ENCODE measurements at regions not wholly inside any gene's neighbourhood (a gene's known extent, or its start where the extent isn't known, plus 50 kb on each side); places are given as distances from the start of the nearest gene placed in this dataset.

DNA sequence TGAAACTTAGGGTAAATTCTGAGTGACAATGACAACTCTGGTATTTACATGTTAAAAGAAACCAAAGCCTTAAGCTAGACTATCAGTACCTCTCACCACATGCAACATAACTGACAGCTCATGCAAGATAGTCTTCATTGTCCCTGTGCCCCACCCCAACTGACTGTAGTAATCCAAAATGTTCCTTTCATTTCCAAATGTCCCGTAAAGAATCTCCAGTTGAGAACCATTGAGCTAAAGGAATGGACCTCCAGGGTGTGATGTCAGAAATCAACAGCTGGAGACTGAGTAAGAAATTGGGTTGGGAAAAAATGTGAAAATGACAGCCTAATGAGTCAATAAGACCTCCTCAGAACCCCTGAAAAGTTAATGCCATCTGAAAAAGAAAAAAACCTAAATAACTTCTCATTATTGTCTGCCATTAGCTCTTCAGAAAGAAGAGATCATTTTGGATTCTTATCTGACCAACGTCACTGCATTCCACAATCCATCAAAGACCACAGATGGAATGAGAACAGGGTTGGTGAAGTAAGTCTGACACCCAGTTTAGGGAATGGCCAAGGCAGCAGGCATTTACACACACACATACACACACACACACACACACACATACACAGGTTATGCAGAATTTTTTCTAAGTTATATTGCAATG, 51.7 kb upstream of the ACVR2A start:
- no peaks in the 10 kb centered on the region for H3K27me3 ChIP-seq (replicated peaks in 2 of 5; ENCODE audit: control insufficient read depth in 4 of 5, insufficient read depth in 5 of 5, low read length in 4 of 5)
- H3K36me3 ChIP-seq (ENCODE audit: control insufficient read depth in 4 of 4, insufficient read depth in 4 of 4, low read length in 3 of 4) = no peaks in the 10 kb centered on the region
- H3K9me3 ChIP-seq (ENCODE audit: control extremely low read depth in 1 of 5, control insufficient read depth in 4 of 5, insufficient read depth in 2 of 5, low read depth in 1 of 5, low read length in 4 of 5) = no peaks in the 10 kb centered on the region
- ChIA-PET POLR2A (no interaction called here), CTCF (no interaction called here)
- no peak for DNase-seq
- H3K27ac ChIP-seq (ENCODE audit: insufficient read depth in 1 of 2, low read depth in 1 of 2, low read length in 2 of 2, poor library complexity in 1 of 2, severe bottlenecking in 2 of 2) = no peak overlapping the region
- whole genome bisulfite sequencing (ENCODE audit: insufficient coverage) = 90% methylated on average over 2 of the region's 2 CpGs
- no peaks in the 10 kb centered on the region for H3K4me1 ChIP-seq (ENCODE audit: control extremely low read depth in 1 of 4, control insufficient read depth in 4 of 4, insufficient read depth in 4 of 4, low read length in 3 of 4)
- no peak overlapping the region for H3K4me3 ChIP-seq (ENCODE audit: control insufficient read depth in 1 of 7, extremely low read depth in 1 of 7, insufficient read depth in 4 of 7, low read depth in 2 of 7, low read length in 6 of 7)

DNA sequence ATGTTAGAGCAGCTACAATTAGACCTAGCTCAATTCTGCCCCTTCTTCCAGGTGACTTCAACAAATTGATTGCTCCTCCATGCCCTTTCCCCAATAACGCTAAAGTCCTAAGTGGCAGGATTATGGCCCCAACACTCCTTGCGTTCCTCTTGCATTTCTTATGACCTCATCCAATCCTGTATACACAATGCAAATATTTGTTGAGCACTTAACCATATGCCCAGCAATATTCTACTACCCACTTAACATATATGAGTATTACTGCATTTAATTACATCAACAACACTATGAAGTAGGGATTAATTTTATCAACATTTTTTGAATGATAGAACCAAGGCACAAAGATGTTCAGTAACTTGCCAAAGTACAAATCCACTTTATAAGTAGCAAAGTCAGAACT, 54.2 kb upstream of the ACVR2A start:
- 94% methylated on average over 2 of the region's 2 CpGs for WGBS (ENCODE audit: insufficient coverage)
- DNase-seq = no peak
- H3K27me3 ChIP-seq (replicated peaks in 2 of 5; ENCODE audit: control insufficient read depth in 4 of 5, insufficient read depth in 5 of 5, low read length in 4 of 5) = no peaks in the 10 kb centered on the region
- H3K4me3 ChIP-seq (ENCODE audit: control insufficient read depth in 1 of 7, extremely low read depth in 1 of 7, insufficient read depth in 4 of 7, low read depth in 2 of 7, low read length in 6 of 7) = no peak overlapping the region
- POLR2A ChIA-PET = no interaction called here
- no peak overlapping the region for H3K27ac ChIP-seq (ENCODE audit: insufficient read depth in 1 of 2, low read depth in 1 of 2, low read length in 2 of 2, poor library complexity in 1 of 2, severe bottlenecking in 2 of 2)
- H3K9me3 ChIP-seq (ENCODE audit: control extremely low read depth in 1 of 5, control insufficient read depth in 4 of 5, insufficient read depth in 2 of 5, low read depth in 1 of 5, low read length in 4 of 5) = no peaks in the 10 kb centered on the region
- no peaks in the 10 kb centered on the region for H3K36me3 ChIP-seq (ENCODE audit: control insufficient read depth in 4 of 4, insufficient read depth in 4 of 4, low read length in 3 of 4)
- CTCF ChIA-PET = no interaction called here
- H3K4me1 ChIP-seq (ENCODE audit: control extremely low read depth in 1 of 4, control insufficient read depth in 4 of 4, insufficient read depth in 4 of 4, low read length in 3 of 4) = no peaks in the 10 kb centered on the region

DNA sequence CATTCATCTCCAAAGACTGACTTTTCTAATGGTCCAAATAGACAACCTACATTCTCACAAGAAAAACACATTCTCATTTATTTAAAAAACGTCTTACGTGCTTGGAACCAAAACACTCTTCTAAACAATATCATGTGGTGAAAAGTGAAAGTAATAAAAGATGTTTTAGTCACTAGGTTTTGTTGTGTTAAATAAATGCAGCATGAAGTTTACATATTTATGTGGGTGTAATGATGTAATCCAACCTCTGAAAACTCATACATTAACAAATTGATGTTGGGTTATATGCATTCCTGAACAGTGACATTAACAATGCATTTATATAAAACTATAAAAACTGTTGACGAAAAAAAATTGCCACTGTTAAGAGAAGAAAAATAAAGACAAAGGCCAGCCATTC, 55.1 kb upstream of the ACVR2A start:
- DNase-seq = no peak
- H3K9me3 ChIP-seq (ENCODE audit: control extremely low read depth in 1 of 5, control insufficient read depth in 4 of 5, insufficient read depth in 2 of 5, low read depth in 1 of 5, low read length in 4 of 5) = no peaks in the 10 kb centered on the region
- H3K4me3 ChIP-seq (ENCODE audit: control insufficient read depth in 1 of 7, extremely low read depth in 1 of 7, insufficient read depth in 4 of 7, low read depth in 2 of 7, low read length in 6 of 7) = no peak overlapping the region
- H3K36me3 ChIP-seq (ENCODE audit: control insufficient read depth in 4 of 4, insufficient read depth in 4 of 4, low read length in 3 of 4) = no peaks in the 10 kb centered on the region
- H3K27ac ChIP-seq (ENCODE audit: insufficient read depth in 1 of 2, low read depth in 1 of 2, low read length in 2 of 2, poor library complexity in 1 of 2, severe bottlenecking in 2 of 2) = no peak overlapping the region
- CTCF ChIA-PET = no interaction called here
- H3K27me3 ChIP-seq (replicated peaks in 2 of 5; ENCODE audit: control insufficient read depth in 4 of 5, insufficient read depth in 5 of 5, low read length in 4 of 5) = no peaks in the 10 kb centered on the region
- POLR2A ChIA-PET = no interaction called here
- H3K4me1 ChIP-seq (ENCODE audit: control extremely low read depth in 1 of 4, control insufficient read depth in 4 of 4, insufficient read depth in 4 of 4, low read length in 3 of 4) = no peaks in the 10 kb centered on the region
- no CpG with 5 or more reads among the region's 3 CpGs for WGBS (ENCODE audit: insufficient coverage)

DNA sequence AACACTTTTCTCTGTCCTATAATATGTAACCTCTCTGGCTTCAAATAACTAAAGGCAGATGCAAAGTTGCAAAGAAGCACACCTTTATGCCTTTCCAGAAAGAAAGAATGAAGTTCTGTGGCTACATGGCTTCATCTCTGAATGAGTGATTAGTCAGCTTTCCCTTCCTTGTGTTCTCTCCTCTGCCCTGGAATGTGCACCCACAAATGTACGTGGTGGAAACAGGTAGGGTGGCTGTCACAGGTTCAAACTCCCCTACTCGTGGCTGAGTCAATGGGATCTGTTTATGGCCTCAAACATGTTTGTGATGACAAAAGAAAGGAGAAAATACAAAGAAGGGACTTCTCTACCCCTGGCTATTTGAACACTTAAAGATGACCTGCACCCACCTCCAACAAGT, 55.5 kb upstream of the ACVR2A start:
- CTCF ChIA-PET = no interaction called here
- Histone ChIP-seq H3K27ac (ENCODE audit: insufficient read depth in 1 of 2, low read depth in 1 of 2, low read length in 2 of 2, poor library complexity in 1 of 2, severe bottlenecking in 2 of 2) (no peak overlapping the region), H3K4me1 (ENCODE audit: control extremely low read depth in 1 of 4, control insufficient read depth in 4 of 4, insufficient read depth in 4 of 4, low read length in 3 of 4) (no peaks in the 10 kb centered on the region), H3K27me3 (replicated peaks in 2 of 5; ENCODE audit: control insufficient read depth in 4 of 5, insufficient read depth in 5 of 5, low read length in 4 of 5) (no peaks in the 10 kb centered on the region), H3K9me3 (ENCODE audit: control extremely low read depth in 1 of 5, control insufficient read depth in 4 of 5, insufficient read depth in 2 of 5, low read depth in 1 of 5, low read length in 4 of 5) (no peaks in the 10 kb centered on the region), H3K4me3 (ENCODE audit: control insufficient read depth in 1 of 7, extremely low read depth in 1 of 7, insufficient read depth in 4 of 7, low read depth in 2 of 7, low read length in 6 of 7) (no peak overlapping the region), H3K36me3 (ENCODE audit: control insufficient read depth in 4 of 4, insufficient read depth in 4 of 4, low read length in 3 of 4) (no peaks in the 10 kb centered on the region)
- POLR2A ChIA-PET = no interaction called here
- 100% methylated on average over 1 of the region's 2 CpGs for WGBS (ENCODE audit: insufficient coverage)
- no peak for DNase-seq

DNA sequence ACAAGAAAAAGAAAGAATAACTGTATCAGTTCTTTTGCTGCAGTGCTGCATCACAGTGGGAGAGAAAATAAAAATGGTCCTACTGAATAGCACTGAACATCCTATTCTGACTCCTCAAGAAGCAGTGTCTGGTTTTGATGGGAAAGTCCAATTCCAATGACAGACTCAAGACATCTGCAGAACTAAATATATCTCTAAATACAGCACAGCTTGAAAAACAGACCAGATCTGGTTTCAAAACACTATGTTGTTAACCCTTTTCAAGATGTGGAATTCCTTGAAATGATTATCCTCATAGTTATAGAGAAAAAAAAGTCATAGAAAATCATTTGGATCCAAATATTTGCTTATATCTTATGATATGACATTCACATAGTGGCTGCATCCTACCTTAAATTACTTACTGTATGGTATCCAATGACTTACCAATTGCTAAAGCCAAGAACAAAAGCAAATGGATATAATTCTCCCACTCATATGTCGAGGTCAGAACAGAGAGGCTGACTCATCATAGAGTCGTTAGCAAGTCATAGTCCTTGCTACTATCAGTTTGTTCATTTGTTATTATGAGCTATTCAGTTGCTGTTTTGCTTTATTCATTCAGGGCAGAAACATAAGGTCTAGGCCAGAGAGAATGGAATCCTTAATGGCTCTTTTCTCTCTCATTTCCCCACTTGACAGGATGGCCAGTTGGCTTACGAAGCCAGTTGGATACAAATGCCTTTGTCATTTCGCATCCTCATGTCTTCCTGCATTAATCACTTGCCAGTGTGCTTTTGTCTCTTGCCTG, 62.5 kb upstream of the ACVR2A start:
- Histone ChIP-seq H3K4me3 (ENCODE audit: control insufficient read depth in 1 of 7, extremely low read depth in 1 of 7, insufficient read depth in 4 of 7, low read depth in 2 of 7, low read length in 6 of 7) (no peak overlapping the region), H3K4me1 (ENCODE audit: control extremely low read depth in 1 of 4, control insufficient read depth in 4 of 4, insufficient read depth in 4 of 4, low read length in 3 of 4) (no peaks in the 10 kb centered on the region), H3K36me3 (ENCODE audit: control insufficient read depth in 4 of 4, insufficient read depth in 4 of 4, low read length in 3 of 4) (no peaks in the 10 kb centered on the region), H3K27me3 (replicated peaks in 2 of 5; ENCODE audit: control insufficient read depth in 4 of 5, insufficient read depth in 5 of 5, low read length in 4 of 5) (no peaks in the 10 kb centered on the region), H3K27ac (ENCODE audit: insufficient read depth in 1 of 2, low read depth in 1 of 2, low read length in 2 of 2, poor library complexity in 1 of 2, severe bottlenecking in 2 of 2) (no peak overlapping the region), H3K9me3 (ENCODE audit: control extremely low read depth in 1 of 5, control insufficient read depth in 4 of 5, insufficient read depth in 2 of 5, low read depth in 1 of 5, low read length in 4 of 5) (peaks cover 0 to 1% (median 0%) of the 10 kb centered on the region in 5 experiments)
- ChIA-PET POLR2A (no interaction called here), CTCF (no interaction called here)
- WGBS (ENCODE audit: insufficient coverage) = 100% methylated on average over 2 of the region's 4 CpGs
- no peak for DNase-seq

DNA sequence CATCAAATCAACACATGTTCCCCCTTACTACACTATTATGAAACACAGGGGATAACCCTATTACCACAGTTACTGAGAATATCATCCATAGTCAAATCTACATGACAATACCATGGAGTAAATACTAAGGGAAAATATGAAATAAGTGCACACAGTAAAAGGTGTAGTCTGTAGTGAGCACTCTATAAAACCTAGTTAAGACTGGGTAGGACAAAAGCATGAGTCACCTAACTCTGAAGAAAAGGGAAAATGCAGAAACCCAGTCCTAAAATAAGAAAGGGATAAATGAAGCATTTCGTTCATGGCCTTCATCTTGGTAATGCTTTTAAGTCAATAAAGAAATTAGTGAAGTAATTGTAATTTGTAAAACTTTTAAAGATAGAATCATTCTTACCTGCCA, 65.4 kb upstream of the ACVR2A start:
- ChIA-PET CTCF (no interaction called here), POLR2A (no interaction called here)
- Histone ChIP-seq H3K27me3 (replicated peaks in 2 of 5; ENCODE audit: control insufficient read depth in 4 of 5, insufficient read depth in 5 of 5, low read length in 4 of 5) (no peaks in the 10 kb centered on the region), H3K36me3 (ENCODE audit: control insufficient read depth in 4 of 4, insufficient read depth in 4 of 4, low read length in 3 of 4) (no peaks in the 10 kb centered on the region), H3K9me3 (ENCODE audit: control extremely low read depth in 1 of 5, control insufficient read depth in 4 of 5, insufficient read depth in 2 of 5, low read depth in 1 of 5, low read length in 4 of 5) (peaks cover 0 to 1% (median 0%) of the 10 kb centered on the region in 5 experiments), H3K4me3 (ENCODE audit: control insufficient read depth in 1 of 7, extremely low read depth in 1 of 7, insufficient read depth in 4 of 7, low read depth in 2 of 7, low read length in 6 of 7) (no peak overlapping the region), H3K4me1 (ENCODE audit: control extremely low read depth in 1 of 4, control insufficient read depth in 4 of 4, insufficient read depth in 4 of 4, low read length in 3 of 4) (no peaks in the 10 kb centered on the region), H3K27ac (ENCODE audit: insufficient read depth in 1 of 2, low read depth in 1 of 2, low read length in 2 of 2, poor library complexity in 1 of 2, severe bottlenecking in 2 of 2) (no peak overlapping the region)
- no peak for DNase-seq
- no CpG with 5 or more reads among the region's 1 CpG for WGBS (ENCODE audit: insufficient coverage)

DNA sequence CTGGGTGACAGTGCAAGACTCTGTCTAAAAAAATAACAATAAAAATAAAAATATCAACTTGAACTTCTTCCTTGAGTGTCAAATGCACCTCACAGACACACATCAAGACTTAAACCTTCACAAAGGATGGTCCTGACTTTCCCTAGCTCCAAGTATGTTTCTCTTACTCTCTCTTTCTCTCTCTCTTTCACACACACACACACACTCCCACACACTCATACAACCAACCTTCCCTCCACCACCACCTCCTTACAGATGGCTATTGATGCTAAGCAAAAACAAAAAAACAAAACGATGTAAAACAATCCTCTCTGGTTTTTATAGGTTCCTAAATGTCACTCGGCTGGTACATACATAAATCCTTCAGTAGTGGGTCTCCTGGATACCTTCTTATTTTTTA, 67.4 kb upstream of the ACVR2A start:
- WGBS (ENCODE audit: insufficient coverage) = 100% methylated on average over 2 of the region's 2 CpGs
- ChIA-PET POLR2A (no interaction called here), CTCF (no interaction called here)
- Histone ChIP-seq H3K27ac (ENCODE audit: insufficient read depth in 1 of 2, low read depth in 1 of 2, low read length in 2 of 2, poor library complexity in 1 of 2, severe bottlenecking in 2 of 2) (no peak overlapping the region), H3K36me3 (ENCODE audit: control insufficient read depth in 4 of 4, insufficient read depth in 4 of 4, low read length in 3 of 4) (no peaks in the 10 kb centered on the region), H3K4me1 (ENCODE audit: control extremely low read depth in 1 of 4, control insufficient read depth in 4 of 4, insufficient read depth in 4 of 4, low read length in 3 of 4) (no peaks in the 10 kb centered on the region), H3K4me3 (ENCODE audit: control insufficient read depth in 1 of 7, extremely low read depth in 1 of 7, insufficient read depth in 4 of 7, low read depth in 2 of 7, low read length in 6 of 7) (no peak overlapping the region), H3K9me3 (ENCODE audit: control extremely low read depth in 1 of 5, control insufficient read depth in 4 of 5, insufficient read depth in 2 of 5, low read depth in 1 of 5, low read length in 4 of 5) (peaks cover 0 to 1% (median 0%) of the 10 kb centered on the region in 5 experiments), H3K27me3 (replicated peaks in 2 of 5; ENCODE audit: control insufficient read depth in 4 of 5, insufficient read depth in 5 of 5, low read length in 4 of 5) (no peaks in the 10 kb centered on the region)
- DNase-seq = no peak

Measured in common myeloid progenitor, CD34-positive (primary cell).